ENCODE measurements at regions not wholly inside any gene's neighbourhood (a gene's known extent, or its start where the extent isn't known, plus 50 kb on each side); places are given as distances from the start of the nearest gene placed in this dataset.
"Not testable (repeated sequence)": the region's sequence is repeated elsewhere in the genome, so short reads cannot be mapped to it uniquely, and the experiment has no call there.

DNA sequence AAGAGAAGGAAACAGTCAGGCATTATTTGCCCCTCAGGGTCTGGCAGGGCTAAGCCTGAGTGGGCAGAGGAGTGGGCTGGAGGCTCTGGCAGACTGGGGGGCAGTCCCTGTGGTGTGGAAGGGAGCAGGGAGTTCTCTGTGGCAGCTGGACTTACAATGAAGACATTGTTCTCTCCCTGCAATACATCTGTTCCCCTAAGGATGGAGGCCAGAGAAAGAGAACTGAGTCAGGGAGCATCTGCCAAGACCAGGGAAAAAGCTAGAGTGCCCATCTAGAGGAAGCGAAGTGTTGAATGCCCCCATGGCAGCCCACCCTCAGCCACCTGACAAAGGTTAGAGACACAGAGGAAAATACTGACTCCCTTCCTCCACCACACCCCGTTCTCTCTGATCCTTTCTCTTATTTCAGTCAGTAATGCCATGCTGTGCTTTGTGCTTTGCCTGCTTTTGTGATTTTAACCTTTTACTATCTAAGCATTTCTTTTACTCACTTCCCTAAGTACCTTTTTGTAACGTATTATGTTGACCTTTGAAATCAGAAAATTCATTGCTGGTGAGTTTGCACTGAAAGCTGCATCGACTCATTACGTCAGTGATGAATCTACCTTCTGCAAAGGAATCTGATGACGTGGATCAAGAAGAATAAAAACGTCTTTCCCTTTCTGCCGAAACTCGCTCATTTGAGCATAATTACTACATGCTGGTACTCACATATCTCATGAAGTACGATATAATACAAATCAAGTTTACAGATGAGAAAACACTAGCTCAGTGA lies 76.0 kb downstream of the ACTL7B start:
- no peak overlapping the region for H3K27ac ChIP-seq
- DNase-seq (ENCODE audit: low spot score): no peak
- no peak overlapping the region for H3K4me3 ChIP-seq
- TF ChIP-seq, protein P1, sequence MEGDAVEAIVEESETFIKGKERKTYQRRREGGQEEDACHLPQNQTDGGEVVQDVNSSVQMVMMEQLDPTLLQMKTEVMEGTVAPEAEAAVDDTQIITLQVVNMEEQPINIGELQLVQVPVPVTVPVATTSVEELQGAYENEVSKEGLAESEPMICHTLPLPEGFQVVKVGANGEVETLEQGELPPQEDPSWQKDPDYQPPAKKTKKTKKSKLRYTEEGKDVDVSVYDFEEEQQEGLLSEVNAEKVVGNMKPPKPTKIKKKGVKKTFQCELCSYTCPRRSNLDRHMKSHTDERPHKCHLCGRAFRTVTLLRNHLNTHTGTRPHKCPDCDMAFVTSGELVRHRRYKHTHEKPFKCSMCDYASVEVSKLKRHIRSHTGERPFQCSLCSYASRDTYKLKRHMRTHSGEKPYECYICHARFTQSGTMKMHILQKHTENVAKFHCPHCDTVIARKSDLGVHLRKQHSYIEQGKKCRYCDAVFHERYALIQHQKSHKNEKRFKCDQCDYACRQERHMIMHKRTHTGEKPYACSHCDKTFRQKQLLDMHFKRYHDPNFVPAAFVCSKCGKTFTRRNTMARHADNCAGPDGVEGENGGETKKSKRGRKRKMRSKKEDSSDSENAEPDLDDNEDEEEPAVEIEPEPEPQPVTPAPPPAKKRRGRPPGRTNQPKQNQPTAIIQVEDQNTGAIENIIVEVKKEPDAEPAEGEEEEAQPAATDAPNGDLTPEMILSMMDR (IDR thresholded peaks at IDR 0.05): no peak

DNA sequence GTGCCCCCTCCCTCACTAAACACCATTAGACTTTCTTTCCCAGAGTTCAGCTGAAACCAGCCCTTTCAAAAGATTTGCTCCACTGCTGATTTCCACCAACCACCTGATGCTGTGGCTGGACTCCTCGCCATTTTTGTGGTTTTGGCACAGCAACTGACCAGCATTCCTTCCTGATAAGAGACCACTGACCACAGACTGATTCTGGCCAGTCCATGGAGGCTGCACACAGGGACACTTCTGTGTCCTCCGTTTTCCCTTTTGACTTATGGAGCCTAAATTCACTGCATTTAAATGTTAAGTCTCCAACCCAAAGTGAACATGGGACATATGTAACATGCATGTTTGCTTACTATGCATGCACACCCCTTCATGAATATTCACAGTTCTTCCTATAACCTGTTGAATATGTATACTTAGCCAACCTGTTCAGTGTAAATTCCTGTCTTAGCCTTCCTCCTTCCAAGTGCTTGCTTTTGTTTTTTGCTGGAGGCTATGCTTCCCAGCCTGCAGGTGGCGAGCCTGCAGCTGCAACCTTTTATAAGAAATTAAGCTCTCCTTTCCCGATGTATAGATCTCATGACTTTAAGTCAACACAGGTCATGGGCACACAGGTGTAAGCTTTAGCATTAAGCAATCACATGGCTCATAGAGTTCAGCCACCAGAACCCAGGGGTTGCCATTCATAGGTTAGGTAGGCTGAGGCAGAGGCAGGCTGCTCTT lies 78.7 kb downstream of the ACTL7B start:
- TF ChIP-seq, protein P1 (IDR thresholded peaks at IDR 0.05): no peak
- no peak for DNase-seq (ENCODE audit: low spot score)

DNA sequence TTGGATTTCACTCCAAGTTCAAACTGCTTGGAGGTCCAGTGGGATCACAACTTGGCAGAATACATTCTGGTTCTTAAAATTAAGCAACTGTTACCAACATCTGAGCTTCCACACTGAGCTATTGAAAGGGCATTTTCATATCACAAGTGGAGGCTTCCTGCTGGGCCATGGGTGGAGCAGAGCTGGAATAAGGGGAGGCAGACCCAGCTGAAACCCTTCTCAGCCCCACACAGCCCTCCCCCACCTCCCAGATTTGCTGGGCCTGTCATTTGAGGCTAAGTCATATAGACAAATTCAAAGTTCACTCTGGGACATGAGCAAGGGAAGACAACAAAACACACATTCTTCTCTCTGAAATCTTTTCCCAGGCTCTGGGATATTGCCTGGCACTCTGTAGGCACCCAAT lies 79.9 kb downstream of the ACTL7B start:
- Histone ChIP-seq H3K27ac (no peak overlapping the region), H3K4me3 (no peak overlapping the region)
- DNase-seq (ENCODE audit: low spot score): no peak
- TF ChIP-seq, protein P1 (IDR thresholded peaks at IDR 0.05): no peak

More for the DNA sequence above, 78.7 kb downstream of the ACTL7B start:
- H3K4me3 ChIP-seq: no peak overlapping the region
- no peak overlapping the region for H3K27ac ChIP-seq

DNA sequence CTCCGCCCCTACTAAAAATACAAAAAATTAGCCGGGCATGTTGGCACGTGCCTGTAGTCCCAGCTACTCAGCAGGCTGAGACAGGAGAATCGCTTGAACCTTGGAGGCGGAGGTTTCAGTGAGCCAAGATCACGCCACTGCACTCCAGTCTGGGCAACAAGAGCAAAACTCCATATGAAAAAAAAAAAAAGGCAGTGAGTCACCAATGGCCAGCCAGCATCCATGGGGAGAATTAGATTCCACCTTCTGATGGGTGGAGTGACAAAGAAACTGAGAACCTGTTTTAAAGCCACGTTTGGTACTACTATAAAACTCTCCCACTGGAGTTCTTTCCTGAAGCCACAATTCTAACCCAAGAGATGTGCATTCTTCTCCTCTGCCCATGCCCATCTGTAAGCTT lies 81.7 kb downstream of the ACTL7B start:
- DNase-seq (ENCODE audit: low spot score); H3K27ac ChIP-seq; H3K4me3 ChIP-seq: not testable (repeated sequence)

DNA sequence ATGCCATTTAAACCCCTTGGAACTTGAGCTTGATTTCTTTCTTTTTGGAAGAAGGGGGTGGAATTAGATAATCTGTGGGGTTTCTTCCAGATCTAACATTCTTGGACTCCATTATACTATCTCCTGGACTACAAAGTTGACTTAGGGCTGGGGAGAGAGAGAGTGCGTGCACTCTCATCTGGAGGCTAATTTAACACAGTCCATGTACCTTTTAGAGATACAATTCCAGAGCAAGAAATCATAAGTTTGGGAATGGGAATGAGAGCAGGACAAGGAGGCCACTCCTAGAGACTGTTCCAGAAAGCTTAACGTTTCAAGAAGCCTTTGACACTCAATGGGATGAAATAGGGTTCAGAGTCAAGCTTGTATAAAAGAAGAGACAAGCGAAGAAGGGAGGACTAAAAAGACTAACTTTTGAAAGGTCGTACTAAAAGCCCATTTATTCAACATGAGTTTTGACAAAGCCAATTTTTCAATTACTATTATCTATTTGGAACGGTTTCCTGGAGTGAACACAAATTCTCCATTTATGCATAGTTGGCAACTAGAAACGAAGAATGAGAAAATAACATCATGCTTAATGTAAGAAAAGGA lies 83.4 kb downstream of the ACTL7B start:
- TF ChIP-seq, protein P1 (IDR thresholded peaks at IDR 0.05): no peak
- Histone ChIP-seq H3K4me3 (no peak overlapping the region), H3K27ac (no peak overlapping the region)
- DNase-seq (ENCODE audit: low spot score): no peak

DNA sequence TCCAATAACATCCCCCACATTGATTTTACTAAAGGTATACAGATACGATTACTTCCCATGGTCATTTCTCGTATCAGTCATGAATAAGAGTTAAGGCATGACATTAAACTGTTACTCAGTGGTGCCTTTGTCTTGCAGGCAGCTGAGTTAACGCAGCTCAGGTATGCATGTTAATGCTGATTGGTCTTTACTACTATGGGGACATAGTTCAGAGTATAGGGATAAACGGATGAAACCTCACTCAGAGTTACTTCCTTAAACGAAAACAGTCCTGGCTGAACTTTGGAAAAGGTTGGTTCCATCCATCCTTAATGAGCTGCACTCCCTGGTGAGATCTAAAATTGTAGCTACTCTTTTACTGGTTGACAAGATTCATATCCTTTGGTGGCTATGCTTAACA lies 87.0 kb downstream of the ACTL7B start:
- no peak for DNase-seq (ENCODE audit: low spot score)
- H3K27ac ChIP-seq: no peak overlapping the region
- H3K4me3 ChIP-seq: no peak overlapping the region
- TF ChIP-seq, protein P1 (IDR thresholded peaks at IDR 0.05): no peak

DNA sequence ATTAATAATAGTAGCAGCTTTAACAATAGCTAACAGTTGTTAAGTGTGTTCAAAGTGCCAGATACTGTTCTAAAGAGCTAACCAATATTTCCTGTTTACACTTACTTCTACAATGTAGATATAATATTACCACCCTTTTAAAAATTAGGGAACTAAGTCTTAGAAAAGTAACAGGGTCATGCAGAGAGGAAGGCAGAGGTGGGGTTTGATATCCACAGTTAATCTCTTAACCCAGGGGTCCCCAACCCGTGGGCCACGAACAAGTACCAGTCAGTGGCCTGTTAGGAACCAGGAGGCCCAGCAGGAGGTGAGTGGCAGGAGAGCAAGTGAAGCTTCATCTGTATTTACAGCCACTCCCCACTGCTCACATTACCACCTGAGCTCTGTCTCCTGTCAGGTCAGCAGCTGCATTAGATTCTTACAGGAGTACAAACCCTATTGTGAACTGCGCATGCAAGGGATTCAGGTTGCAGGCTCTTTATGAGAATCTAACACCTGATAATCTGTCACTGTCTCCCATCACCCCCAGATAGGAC lies 89.1 kb downstream of the ACTL7B start:
- TF ChIP-seq, protein P1 (IDR thresholded peaks at IDR 0.05): no peak
- DNase-seq (ENCODE audit: low spot score): no peak
- no peak overlapping the region for H3K4me3 ChIP-seq
- no peak overlapping the region for H3K27ac ChIP-seq
